GM12873 (cell line): ENCODE measurements at regions not wholly inside any gene's neighbourhood (a gene's known extent, or its start where the extent isn't known, plus 50 kb on each side); places are given as distances from the start of the nearest gene placed in this dataset.

Source experiments
- CTCF ChIP-seq: IDR thresholded peaks from 2 replicates; pipeline ENCODE4 v1.5.1; 2012; ENCODE audit warnings: low read depth, mild to moderate bottlenecking, moderate library complexity, low read length, control low read depth; ENCODE audit not compliant: insufficient read depth; ENCODE audit errors: missing control alignments

GRCh38 chr6:66851930-66852329, 1144.9 kb upstream of the EYS start:
- no peak for TF ChIP-seq CTCF

- TF ChIP-seq CTCF, result no peak
Observed at GRCh38 chr6:66849843-66850242, 1142.8 kb upstream of the EYS start.

GRCh38 chr6:66848244-66848953, 1141.4 kb upstream of the EYS start:
- TF ChIP-seq CTCF, result no peak

- TF ChIP-seq CTCF, result no peak
Observed at GRCh38 chr6:66838764-66839163, 1131.7 kb upstream of the EYS start.

GRCh38 chr6:66825539-66825938, 1118.5 kb upstream of the EYS start:
- TF ChIP-seq CTCF, result no peak

GRCh38 chr6:66814156-66814555, 1107.1 kb upstream of the EYS start:
- TF ChIP-seq CTCF, result no peak

GRCh38 chr6:66808771-66809170, 1101.7 kb upstream of the EYS start:
- TF ChIP-seq CTCF, result no peak

GRCh38 chr6:66796987-66797386, 1090.0 kb upstream of the EYS start:
- TF ChIP-seq CTCF, result no peak
